GM18861 (cell line): ENCODE measurements at regions not wholly inside any gene's neighbourhood (a gene's known extent, or its start where the extent isn't known, plus 50 kb on each side); places are given as distances from the start of the nearest gene placed in this dataset.
"Not testable (repeated sequence)": the region's sequence is repeated elsewhere in the genome, so short reads cannot be mapped to it uniquely, and the experiment has no call there.

Experiments used
- ATAC-seq: cut with Tn5 transposase; IDR thresholded peaks from one replicate; pipeline ENCODE4 v1.9.1; 2021; ENCODE audit not compliant: unreplicated experiment

DNA sequence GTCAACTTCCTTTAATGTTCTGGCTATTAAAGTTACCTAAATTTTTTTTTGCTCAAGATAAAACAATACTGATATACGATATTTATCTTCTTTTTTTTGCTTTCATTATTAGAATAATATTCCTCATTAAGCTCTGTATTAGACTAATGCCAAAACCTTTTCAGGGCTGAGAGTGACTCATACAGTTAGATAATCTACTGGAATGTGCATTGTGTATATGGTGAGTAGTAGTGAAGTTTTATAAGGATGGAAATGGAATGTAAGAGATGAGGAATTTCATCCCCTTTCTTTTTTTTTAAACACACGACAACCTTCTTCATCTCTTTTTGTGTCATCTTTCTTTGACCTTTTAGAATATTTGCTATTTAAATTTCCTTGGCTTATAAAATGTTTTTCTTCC, 268.6 kb downstream of the ISL1 start:
- no peak for ATAC-seq

DNA sequence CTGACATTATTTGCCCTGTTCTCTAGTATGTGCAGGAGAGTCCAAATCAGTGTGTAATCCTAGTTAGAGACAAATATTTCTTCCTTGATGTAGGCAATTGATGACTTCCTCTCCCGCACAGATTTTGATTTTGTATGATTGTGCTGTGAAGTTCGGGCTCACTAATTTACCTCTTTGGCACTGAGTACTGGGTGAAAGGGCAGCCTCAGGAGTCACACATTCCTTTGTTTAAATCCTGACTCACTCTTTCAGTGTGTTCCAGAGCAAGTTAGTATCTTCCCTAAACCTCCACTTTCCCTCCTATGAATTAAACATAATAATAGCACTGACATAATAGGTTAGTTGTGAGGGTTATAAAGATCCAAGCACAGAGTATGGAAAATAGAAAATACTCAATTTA, 269.7 kb downstream of the ISL1 start:
- ATAC-seq: no peak

DNA sequence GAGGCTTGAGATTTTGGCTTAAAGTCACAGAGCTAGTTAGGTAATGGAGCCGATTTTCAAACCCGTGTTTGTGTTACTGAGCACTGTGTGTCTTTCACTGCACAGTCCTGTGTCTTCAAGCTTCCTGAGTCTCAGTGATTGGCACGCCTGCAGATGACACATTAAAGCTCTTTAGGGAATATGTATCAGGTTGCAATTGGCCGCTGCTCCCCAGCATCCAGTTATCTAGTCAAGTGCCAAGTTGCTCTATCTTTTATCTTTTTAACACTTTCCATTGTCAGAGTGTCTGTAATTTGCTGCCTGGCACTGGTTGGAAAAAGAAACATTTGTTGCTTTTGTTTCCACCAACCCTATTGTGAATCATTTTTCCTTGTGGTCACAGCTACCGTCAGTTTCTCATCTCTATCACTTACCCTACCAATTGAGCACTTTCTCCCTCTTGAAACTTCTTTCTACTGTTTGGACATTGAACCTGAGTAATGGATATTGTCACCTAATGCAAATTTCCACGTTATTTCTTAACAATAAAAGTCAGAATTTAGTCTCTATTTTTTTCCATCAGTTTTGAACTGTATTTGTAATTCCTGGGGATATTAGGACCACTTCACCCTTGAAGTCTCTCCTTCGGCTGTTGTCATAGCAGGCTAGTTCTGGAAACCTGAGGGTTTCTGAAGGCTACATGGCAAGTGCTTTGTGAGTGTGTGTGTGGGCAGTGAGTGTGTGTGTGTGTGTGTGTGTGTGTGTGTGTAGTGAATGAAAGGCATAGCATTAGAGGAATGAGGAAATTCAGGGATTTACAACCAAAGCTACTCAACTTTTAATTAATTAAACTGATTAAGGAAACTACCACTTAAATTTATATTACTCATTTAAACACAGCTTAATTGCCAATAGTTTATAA, 274.3 kb downstream of the ISL1 start:
- no peak for ATAC-seq

DNA sequence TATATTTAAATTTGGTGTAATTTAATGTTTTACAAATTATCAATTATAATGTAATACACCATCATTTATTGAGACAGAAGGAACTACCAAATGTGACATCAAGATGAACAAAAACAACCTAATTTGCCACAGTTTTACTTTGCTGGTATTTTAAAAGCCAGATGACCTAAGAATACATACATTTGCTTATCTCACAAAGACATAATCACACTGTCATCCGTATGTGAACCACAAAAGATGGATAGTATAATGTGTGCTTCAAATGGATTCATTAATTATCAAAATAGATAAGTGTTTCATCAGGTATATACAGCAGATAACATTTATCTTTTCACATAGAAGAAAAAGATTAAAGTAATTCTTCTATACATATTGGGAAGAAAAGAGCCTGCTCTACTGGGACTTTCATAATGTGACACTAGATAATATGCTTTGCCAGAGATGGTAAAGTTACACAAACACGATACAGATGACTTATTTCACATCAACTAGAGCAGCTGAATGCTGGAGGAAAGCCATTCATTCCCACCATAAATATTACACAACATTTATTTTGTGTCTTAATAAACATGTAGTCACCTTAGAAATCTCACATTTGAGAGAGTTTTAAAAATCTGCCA, 278.5 kb downstream of the ISL1 start:
- ATAC-seq: no peak

DNA sequence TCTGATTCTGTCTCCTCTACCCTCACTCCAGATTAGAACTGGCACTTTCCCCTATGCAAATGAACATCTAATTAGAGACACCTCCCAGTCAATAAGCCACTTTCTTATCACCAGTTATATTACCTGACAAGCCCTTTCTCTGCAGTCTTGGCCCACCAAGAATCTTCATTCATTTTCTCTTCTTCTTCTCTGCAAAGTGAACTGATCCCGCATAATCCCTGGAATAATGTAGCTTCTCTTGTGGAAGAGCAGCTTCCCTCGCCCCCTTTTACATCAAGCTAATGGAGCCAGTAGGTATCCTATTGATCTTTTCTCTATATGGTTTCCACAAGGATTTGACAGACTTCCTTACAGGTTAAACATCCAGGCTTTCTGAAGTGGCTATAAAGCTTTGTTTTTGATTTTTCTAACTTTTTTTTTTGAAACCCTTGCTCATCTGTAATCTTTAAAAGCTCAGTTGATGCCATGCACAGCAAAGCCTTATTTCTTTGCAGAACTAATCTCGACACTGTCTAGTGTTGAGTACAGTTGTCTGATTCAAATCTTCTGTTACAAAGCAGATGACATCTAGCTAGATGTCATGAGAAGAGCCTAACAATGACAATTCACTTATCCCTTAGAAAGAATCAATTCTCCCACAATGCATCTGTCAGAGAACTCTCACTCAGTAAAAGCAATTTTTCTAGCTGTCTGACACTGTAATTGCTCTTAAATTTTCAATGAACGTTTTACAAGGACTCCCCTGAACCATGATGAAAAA, 281.4 kb downstream of the ISL1 start:
- ATAC-seq: no peak

DNA sequence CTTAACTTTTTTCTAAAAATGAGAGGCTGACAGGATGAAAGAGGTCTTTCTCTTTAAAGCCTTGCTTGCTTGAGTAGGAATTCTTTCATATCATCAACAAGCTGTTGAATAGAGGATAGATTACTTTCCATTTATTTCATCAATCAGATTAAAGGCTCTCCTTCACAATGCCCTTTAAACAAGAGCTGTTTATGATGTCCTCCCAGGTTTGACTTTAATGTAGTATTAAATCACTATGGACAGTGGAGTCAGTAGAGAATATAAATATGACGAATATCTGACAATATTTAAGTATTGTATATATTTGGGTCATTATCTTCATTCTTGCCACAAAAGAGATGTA, 282.0 kb downstream of the ISL1 start:
- no peak for ATAC-seq

DNA sequence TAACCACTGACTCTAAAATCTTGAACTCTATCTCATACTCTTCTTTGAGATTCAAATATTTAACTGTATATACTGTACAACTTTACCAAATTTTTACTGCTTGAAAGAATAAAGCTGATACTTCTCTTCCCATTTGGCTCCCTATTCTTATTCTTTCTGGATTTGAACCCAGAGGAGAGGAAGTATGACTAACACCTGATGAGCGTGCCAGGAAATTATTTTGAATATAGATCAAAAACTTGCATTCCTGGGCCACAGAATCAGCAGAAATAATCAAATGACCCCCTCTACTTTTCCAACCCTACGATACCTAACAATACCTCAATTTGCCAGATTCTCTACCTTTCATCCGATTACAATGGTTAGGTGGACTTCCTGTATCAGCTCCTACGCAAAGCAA, 285.8 kb downstream of the ISL1 start:
- ATAC-seq: no peak

DNA sequence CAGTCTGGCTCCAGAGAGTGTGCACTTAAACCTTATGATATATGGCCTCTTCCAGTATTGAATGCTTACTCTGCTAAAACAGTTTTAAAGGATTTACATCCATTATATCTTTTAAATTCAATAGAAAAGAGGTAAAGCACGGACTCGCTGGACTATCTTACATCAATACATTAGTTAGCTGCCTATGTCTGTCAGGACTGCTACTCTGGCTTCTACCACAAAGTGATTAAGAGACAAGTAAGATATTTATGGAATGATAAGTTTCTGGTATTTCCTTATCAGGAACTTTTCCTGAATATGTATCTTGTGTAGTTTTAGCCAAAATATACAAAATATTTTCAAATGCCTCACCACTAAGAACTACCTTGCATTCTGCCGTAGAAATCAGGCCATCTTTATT, 295.1 kb downstream of the ISL1 start:
- ATAC-seq: no peak

DNA sequence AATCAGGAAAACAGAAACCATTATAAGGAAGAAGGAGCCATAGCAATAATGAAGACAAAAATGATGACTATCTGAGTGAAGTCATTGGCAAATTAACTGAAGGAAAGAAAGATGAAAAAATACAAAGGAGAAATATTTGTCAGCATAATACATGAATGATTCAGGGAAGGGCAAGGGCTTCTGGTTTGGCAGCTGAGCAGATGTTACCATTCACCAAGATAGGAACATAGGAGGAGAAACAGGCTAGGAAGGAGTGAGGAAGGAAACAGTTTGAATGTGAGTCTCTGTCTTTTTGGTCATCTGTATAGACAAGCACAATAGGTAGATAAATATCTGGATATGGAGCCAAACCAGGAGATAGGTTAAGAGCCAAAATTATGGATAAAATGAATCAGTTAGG, 296.0 kb downstream of the ISL1 start:
- ATAC-seq: no peak

DNA sequence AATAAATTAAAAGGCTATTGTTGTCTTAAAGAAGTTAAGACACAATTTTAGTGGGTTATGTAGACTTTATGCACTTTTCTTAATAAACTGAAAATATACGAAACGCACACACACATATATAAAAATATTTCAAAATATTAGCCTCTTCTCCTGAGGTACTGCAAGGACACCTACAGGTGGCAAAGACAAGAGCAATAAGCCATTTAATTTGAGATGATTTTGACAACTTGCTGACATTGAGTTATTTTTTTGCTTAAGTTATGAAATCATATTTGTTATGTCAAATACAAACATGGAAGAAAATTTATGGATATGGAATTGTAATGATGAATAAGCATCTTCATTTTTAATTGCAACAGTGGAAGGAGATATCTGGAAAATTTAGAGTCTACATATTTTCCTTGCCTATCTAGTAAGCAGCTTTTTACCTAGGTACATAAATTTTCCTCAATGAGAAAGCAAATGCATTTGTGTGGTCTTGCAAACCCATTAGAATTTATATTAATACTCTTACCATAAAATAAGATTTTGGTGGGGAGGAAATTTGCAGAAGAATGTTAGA, 301.6 kb downstream of the ISL1 start:
- ATAC-seq: no peak

DNA sequence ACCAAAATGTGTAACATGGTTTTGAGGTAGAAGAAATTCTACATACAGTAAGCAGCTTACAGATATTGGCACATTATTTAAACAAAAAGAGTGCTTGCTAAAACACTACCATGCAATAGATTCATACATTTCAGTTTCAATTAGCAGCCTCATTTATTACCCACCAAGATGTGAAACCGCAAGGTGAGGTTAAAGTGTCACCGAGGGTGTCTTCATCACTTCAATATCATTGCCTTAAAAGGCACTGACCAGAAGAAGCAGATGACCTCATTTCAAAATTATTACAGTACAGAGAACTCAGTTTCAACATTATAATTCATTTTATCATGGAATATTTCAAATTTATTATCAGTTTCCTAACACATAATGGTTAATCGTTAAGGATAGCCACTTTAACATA, 302.2 kb downstream of the ISL1 start:
- ATAC-seq: no peak

DNA sequence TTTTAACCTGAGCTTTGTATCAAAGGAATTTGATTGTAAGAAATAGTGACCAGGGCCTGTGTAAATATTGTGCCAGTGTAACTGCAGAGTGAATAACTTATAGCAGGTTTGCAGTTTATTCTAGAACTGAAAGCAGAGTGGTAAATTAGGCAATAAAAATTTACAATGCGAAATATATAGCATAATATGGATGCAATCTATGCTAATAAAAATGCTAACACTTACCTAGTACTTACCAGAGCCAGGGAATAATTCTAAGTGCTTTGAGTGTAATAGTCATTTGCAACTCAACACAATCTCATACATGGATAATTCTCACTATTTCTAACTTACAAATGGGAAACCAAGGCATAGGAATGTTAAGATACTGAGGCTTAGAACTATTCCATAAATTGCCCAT, 303.4 kb downstream of the ISL1 start:
- ATAC-seq: no peak

DNA sequence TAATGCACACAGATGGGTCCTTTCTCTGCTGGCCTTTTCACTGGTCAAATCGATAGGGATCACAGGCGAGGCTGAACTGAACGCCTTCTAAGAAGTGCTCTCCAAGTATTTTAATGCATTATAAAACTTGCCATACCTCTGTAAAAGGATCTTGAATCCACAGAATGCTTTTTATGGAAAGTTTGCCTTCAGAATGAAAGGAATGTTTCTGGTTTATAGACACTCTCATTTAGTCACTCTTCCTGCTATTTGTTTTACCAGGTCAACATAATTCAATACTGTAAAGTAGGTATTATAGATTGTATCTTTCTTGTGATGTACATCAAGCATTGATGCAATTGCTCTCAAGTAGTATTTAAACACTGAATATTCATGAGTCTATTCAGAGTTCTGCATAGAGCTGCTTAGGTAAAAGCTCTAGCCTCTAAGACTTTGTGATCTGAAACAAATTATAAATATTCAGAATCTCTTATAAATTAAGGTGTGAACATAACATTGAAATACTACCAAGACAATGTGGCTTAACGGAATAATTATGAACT, 308.4 kb downstream of the ISL1 start:
- no peak for ATAC-seq

DNA sequence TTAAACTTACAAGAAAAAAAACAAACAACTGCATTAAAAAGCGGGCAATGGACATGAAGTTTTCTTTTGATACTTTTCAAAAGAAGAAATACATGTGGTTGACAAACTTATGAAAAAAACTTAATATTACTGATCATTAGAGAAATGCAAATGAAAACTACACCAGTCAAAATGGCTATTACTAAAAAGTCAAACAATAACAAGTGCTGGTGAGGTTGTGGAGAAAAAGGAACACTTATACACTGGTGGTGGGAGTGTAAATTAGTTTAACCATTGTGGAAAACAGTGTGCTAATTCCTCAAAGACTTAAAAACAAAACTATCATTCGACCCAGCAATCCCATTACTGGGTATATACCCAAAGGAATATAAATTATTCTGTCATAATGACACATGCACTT, 311.6 kb downstream of the ISL1 start:
- no peak for ATAC-seq

DNA sequence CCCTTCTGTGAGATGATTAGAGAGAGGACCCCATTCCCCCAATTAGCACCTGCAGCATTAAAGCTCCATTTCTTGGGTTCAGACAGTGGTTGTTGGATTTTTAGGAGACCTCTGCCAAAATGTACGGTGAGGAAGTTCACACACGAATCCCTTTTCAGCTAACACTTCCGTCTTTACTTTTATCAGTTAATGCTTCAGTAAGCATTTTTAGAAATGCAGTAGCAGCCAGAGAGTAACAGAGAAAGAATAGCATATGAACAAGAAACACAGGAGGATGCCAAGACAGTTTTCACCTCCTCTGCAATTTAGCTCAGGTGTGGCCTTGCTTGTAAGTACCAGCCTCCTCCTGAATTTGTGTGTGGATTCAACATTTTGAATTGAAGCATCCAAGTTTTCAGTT, 312.9 kb downstream of the ISL1 start:
- ATAC-seq: no peak

DNA sequence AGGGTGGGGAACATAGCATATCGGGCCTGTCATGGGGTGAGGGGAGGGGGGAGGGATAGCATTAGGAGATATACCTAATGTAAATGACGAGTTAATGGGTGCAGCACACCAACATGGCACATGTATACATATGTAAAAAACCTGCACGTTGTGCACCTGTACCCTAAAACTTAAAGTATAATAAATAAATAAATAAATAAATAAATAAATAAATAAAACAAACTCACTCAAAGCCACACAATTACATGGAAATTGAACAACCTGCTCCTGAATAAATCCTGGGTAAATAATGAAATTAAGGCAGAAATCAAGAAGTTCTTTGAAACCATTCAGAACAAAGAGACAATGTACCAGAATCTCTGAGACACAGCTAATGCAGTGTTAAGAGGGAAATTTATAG, 318.8 kb downstream of the ISL1 start:
- not testable (repeated sequence) for ATAC-seq

DNA sequence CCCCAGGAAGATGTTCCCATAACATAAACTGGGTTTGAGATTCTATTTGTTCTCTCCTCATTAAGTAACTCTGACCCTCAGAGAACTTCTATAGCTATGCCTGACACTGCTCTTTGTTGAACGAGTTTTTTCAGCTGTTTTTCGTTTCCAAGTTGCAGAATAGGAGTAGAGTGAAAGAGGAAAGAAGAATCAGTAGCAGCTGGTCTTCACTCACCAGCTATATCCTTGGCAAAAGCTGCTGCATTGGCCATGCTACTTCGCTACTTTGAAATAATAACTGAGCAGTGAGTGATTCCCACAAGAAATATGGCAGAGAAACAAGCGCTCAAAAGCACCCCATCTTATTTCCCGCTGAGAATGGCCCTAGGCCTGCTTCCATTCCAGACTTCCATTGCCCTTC, 329.0 kb downstream of the ISL1 start:
- ATAC-seq: no peak

DNA sequence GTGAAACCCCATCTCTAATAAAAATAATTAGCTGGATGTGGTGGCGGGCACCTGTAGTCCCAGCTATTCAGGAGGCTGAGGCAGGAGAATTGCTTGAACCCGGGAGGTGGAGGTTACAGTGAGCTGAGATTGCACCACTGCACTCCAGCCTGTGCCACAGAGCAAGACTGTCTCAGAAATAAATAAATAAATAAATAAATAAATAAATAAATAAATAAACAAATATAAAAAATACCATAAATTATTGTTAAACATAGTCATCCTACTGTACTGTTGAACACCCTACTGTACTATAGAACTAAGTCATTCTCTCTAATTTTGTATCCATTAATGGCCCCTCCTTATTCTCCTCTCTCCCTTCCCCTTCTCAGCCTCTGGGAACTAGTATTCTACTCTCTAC, 332.2 kb downstream of the ISL1 start:
- ATAC-seq: not testable (repeated sequence)

DNA sequence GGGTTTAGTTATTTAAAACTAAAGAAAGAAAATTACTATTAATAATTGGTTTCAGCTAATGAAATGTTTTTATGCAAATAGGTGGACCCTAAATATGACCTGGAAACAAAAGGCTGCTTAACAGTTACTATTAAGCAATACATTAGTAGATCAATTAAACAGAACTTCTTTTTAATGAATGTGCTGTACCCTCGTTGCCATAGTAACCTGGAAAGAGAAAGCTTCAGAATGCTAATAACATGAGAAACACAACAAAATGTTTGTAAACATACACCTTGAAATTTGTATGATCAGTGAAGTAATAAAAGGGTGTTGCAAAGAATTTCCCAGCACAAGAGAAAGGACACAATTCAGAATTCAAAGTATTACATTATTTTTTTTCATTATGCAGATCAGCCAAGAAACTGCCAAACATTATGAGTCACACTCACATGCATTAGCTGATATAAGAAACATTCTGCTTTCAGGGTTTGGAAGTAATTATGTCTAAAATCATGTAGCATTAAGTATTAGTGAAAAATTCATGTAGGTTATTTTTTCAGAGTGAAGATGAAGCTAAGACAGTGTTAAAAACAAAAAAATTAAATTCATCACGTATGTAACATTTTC, 348.3 kb downstream of the ISL1 start:
- ATAC-seq: no peak

DNA sequence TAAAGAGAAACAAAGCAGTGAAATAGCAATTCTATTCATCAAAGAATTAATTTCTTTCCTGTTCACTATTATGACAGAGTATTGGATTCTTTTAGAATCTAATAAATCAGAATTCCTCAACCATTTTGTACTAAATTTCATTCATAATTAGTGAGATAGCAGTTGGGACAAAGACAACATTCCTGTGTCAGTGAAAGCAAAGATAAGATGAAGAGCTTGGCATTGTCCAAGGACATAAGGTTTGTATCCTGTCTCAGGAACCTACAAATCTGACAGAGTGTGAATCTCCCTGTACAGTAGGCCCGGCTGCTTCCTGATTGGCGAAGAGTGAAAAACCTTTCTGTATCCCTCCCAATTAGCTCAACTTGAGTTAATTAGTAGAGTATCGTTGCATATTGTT, 349.1 kb downstream of the ISL1 start:
- ATAC-seq: no peak

DNA sequence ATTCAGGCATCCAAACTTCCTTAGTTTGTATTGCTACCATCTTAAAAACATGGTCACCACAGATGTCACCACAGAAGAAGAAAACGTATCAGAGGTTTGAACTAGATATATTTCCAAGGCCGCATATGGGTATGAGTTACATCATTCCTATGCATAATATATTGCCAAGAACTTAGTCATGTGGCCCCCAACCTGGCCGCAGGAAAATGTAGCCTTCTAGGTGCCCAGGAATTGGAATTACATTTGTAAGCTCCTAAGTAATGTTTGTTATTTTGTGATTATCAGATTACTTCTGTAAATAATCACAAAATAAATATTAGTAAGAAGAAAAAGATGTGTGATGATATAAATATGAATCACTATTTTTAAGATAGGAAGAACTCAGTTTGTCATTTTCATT, 351.4 kb downstream of the ISL1 start:
- ATAC-seq: no peak
